Mammary epithelial cell (primary cell): ENCODE measurements at regions not wholly inside any gene's neighbourhood (a gene's known extent, or its start where the extent isn't known, plus 50 kb on each side); places are given as distances from the start of the nearest gene placed in this dataset.

Experiments used
- EZH2 ChIP-seq: IDR thresholded peaks from 2 replicates; pipeline ENCODE4 v1.6.1; 2012; ENCODE audit warnings: low read length, inconsistent platforms, borderline replicate concordance
- TF ChIP-seq, protein P1 (sequence below), 2 donors: IDR thresholded peaks in 1 of 2; conservative IDR thresholded peaks in 1 of 2; 2 replicates each; pipeline ENCODE4 v1.5.1; 2011 to 2012; ENCODE audit warnings: inconsistent platforms in 2 of 2, low read length in 2 of 2, mild to moderate bottlenecking in 2 of 2, control low read depth in 1 of 2, low read depth in 1 of 2; ENCODE audit not compliant: insufficient read depth in 1 of 2; ENCODE audit errors: extremely low read depth in 1 of 2

DNA sequence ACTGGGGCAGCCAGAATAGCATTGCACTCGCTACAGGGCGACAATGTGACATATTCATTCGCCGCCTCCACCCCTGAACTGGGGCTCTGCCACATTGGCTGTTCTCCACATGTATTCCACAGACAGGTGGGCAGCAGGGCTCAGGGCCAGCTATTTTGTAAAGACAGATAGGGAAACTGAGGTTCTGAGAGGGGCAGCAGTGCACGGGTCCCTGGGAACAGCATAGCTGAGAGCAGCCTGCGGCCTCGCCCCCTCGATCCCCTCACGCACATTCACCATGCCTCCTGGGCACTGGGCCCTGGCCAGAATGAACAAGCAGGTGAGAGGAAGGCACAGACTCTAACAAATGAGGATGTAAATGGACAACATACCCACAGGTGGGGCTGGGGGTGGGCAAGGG is 75.0 kb upstream of the SPATA12 start:
- TF ChIP-seq, protein P1, sequence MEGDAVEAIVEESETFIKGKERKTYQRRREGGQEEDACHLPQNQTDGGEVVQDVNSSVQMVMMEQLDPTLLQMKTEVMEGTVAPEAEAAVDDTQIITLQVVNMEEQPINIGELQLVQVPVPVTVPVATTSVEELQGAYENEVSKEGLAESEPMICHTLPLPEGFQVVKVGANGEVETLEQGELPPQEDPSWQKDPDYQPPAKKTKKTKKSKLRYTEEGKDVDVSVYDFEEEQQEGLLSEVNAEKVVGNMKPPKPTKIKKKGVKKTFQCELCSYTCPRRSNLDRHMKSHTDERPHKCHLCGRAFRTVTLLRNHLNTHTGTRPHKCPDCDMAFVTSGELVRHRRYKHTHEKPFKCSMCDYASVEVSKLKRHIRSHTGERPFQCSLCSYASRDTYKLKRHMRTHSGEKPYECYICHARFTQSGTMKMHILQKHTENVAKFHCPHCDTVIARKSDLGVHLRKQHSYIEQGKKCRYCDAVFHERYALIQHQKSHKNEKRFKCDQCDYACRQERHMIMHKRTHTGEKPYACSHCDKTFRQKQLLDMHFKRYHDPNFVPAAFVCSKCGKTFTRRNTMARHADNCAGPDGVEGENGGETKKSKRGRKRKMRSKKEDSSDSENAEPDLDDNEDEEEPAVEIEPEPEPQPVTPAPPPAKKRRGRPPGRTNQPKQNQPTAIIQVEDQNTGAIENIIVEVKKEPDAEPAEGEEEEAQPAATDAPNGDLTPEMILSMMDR (conservative IDR thresholded peaks at IDR 0.05 in 1 of 2, IDR thresholded peaks at IDR 0.05 in 1 of 2; ENCODE audit: extremely low read depth in 1 of 2, insufficient read depth in 1 of 2, low read depth in 1 of 2, low read length in 2 of 2): no peak
- TF ChIP-seq EZH2: no peak
